ENCODE measurements at regions not wholly inside any gene's neighbourhood (a gene's known extent, or its start where the extent isn't known, plus 50 kb on each side); places are given as distances from the start of the nearest gene placed in this dataset.

- ATAC-seq (no peak), DNase-seq (no peak)
- Histone ChIP-seq H3K27me3 (no peaks in the 10 kb centered on the region), H3K27ac (no peak overlapping the region), H3K4me1 (no peaks in the 10 kb centered on the region), H3K9me3 (no peaks in the 10 kb centered on the region), H3K36me3 (no peaks in the 10 kb centered on the region), H3K4me3 (no peak overlapping the region)
- 65% methylated on average over 6 of the region's 6 CpGs for WGBS (ENCODE audit: insufficient coverage, low coverage, low lambda C conversion rate, missing lambda C conversion rate)
- TF ChIP-seq CTCF (IDR thresholded peaks at IDR 0.05): no peak
- no peak for TF ChIP-seq POLR2A (IDR thresholded peaks at IDR 0.05)
- intact Hi-C loops (cut with DNase I): no loop called here
Observed at GRCh38 chr9:21685502-21685901, 116.9 kb upstream of the MTAP start.

GRCh38 chr9:21686738-21687137, 115.7 kb upstream of the MTAP start:
- no peak overlapping the region for H3K4me3 ChIP-seq
- no peak for TF ChIP-seq POLR2A (IDR thresholded peaks at IDR 0.05)
- no peak for TF ChIP-seq CTCF (IDR thresholded peaks at IDR 0.05)
- no peaks in the 10 kb centered on the region for H3K9me3 ChIP-seq
- no peak for DNase-seq
- H3K27ac ChIP-seq: no peak overlapping the region
- 62% methylated on average over 2 of the region's 2 CpGs for WGBS (ENCODE audit: insufficient coverage, low coverage, low lambda C conversion rate, missing lambda C conversion rate)
- H3K4me1 ChIP-seq: no peaks in the 10 kb centered on the region
- H3K36me3 ChIP-seq: no peaks in the 10 kb centered on the region
- no peaks in the 10 kb centered on the region for H3K27me3 ChIP-seq
- ATAC-seq: no peak
- intact Hi-C loops (cut with DNase I): no loop called here

- no peak for ATAC-seq
- Histone ChIP-seq H3K36me3 (no peaks in the 10 kb centered on the region), H3K27me3 (no peaks in the 10 kb centered on the region), H3K27ac (no peak overlapping the region), H3K4me1 (no peaks in the 10 kb centered on the region), H3K4me3 (no peak overlapping the region), H3K9me3 (no peaks in the 10 kb centered on the region)
- intact Hi-C loops (cut with DNase I): no loop called here
- TF ChIP-seq CTCF (IDR thresholded peaks at IDR 0.05) (no peak), POLR2A (IDR thresholded peaks at IDR 0.05) (no peak)
- DNase-seq: no peak
Observed at GRCh38 chr9:21687351-21687750, 115.1 kb upstream of the MTAP start.

- intact Hi-C loops (cut with DNase I): no loop called here
- peak in 2 of 4 donors; percentile 12 to 50 for ATAC-seq
- WGBS (ENCODE audit: insufficient coverage, low coverage, low lambda C conversion rate, missing lambda C conversion rate): 53% methylated on average over 7 of the region's 8 CpGs
- H3K9me3 ChIP-seq: no peaks in the 10 kb centered on the region
- no peak overlapping the region for H3K4me3 ChIP-seq
- no peak overlapping the region for H3K27ac ChIP-seq
- no peaks in the 10 kb centered on the region for H3K4me1 ChIP-seq
- TF ChIP-seq POLR2A (IDR thresholded peaks at IDR 0.05) (no peak), CTCF (IDR thresholded peaks at IDR 0.05) (no peak)
- DNase-seq: no peak
- no peaks in the 10 kb centered on the region for H3K36me3 ChIP-seq
- H3K27me3 ChIP-seq: no peaks in the 10 kb centered on the region
Observed at GRCh38 chr9:21688108-21689102, 114.0 kb upstream of the MTAP start.
